Calu3 (cell line): ENCODE measurements at regions not wholly inside any gene's neighbourhood (a gene's known extent, or its start where the extent isn't known, plus 50 kb on each side); places are given as distances from the start of the nearest gene placed in this dataset.

Experiments used
- BruUV-seq: library from RNA; stranded (reverse); fragments of 400-500 nt; replicated peaks from 2 replicates; lab custom pipeline; 2021; lab: Mats Ljungman, UMichigan
- CTCF ChIA-PET: fragments of 300-600 bp; sonication (Branson Sonifier 250); formaldehyde crosslinking; loops from one replicate; lab custom pipeline; 2022; ENCODE audit warnings: antibody characterized with exemption; lab: Charles Lee
- DNase-seq: peaks from one replicate; pipeline ENCODE4 v3.0.0; 2022
- H3K27ac Mint-ChIP-seq: one replicate; pipeline ENCODE4 v1.8.0; 2022; ENCODE audit warnings: mixed read lengths; ENCODE audit not compliant: unreplicated experiment
- H3K27me3 Mint-ChIP-seq: one replicate; pipeline ENCODE4 v1.8.0; 2022; ENCODE audit warnings: mixed read lengths; ENCODE audit not compliant: unreplicated experiment
- H3K36me3 Mint-ChIP-seq: one replicate; pipeline ENCODE4 v1.8.0; 2022; ENCODE audit warnings: mild to moderate bottlenecking, moderate library complexity, mixed read lengths; ENCODE audit not compliant: insufficient read depth, unreplicated experiment
- H3K4me1 Mint-ChIP-seq: one replicate; pipeline ENCODE4 v1.8.0; 2022; ENCODE audit warnings: mild to moderate bottlenecking, low read depth, mixed read lengths; ENCODE audit not compliant: unreplicated experiment
- H3K4me3 Mint-ChIP-seq: one replicate; pipeline ENCODE4 v1.8.0; 2022; ENCODE audit warnings: mild to moderate bottlenecking, low read depth, moderate library complexity, mixed read lengths; ENCODE audit not compliant: unreplicated experiment
- H3K9me3 Mint-ChIP-seq: one replicate; pipeline ENCODE4 v1.8.0; 2022; ENCODE audit warnings: low read depth, mixed read lengths; ENCODE audit not compliant: unreplicated experiment
- intact Hi-C: fragments of 100-400 bp; cut with micrococcal nuclease; formaldehyde crosslinking; loops from one replicate; pipeline ENCODE4 v1.10.0; 2022; ENCODE audit not compliant: unreplicated experiment
- TF ChIP-seq, protein P1 (sequence below): fragments of 200-600 bp; IDR thresholded peaks from one replicate; pipeline ENCODE4 v1.8.0; 2022; ENCODE audit warnings: antibody characterized with exemption; ENCODE audit not compliant: unreplicated experiment

- Mint-ChIP-seq H3K36me3 (no peaks in the 10 kb centered on the region), H3K27ac (no peak overlapping the region), H3K4me3 (no peak overlapping the region), H3K4me1 (no peaks in the 10 kb centered on the region), H3K27me3 (no peaks in the 10 kb centered on the region), H3K9me3 (peaks cover 3% of the 10 kb centered on the region)
- CTCF ChIA-PET = no interaction called here
- DNase-seq = no peak
- no TSS peak for BruUV-seq
- TF ChIP-seq, protein P1, sequence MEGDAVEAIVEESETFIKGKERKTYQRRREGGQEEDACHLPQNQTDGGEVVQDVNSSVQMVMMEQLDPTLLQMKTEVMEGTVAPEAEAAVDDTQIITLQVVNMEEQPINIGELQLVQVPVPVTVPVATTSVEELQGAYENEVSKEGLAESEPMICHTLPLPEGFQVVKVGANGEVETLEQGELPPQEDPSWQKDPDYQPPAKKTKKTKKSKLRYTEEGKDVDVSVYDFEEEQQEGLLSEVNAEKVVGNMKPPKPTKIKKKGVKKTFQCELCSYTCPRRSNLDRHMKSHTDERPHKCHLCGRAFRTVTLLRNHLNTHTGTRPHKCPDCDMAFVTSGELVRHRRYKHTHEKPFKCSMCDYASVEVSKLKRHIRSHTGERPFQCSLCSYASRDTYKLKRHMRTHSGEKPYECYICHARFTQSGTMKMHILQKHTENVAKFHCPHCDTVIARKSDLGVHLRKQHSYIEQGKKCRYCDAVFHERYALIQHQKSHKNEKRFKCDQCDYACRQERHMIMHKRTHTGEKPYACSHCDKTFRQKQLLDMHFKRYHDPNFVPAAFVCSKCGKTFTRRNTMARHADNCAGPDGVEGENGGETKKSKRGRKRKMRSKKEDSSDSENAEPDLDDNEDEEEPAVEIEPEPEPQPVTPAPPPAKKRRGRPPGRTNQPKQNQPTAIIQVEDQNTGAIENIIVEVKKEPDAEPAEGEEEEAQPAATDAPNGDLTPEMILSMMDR = no peak
- intact Hi-C loops = no loop called here
These were observed 617.5 kb upstream of the SGCG start for GRCh38 chr13:22563272-22563671.

DNA sequence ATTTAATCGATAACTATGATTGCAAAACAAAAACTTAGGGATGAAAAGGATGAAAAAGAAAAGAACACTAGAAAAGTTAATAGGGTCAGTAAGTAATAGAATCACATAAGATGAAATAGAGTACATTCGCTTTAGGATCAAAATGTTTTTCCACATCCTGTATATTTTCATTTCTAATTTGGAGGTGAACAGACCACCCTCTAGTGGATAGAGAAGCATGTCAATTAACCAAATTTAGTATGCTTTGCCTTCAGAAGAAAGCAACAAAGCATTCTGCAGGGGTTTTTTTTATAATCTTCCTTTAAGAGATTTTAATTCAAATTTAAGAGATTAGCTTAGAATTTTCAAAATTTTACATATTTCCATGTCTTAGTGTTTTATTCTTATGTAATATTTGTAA is 611.0 kb upstream of the SGCG start:
- DNase-seq = no peak
- intact Hi-C loops = no loop called here
- H3K27ac Mint-ChIP-seq = no peak overlapping the region
- TF ChIP-seq, protein P1 = no peak
- no peaks in the 10 kb centered on the region for H3K27me3 Mint-ChIP-seq
- no peak overlapping the region for H3K4me3 Mint-ChIP-seq
- no TSS peak for BruUV-seq
- CTCF ChIA-PET = no interaction called here
- H3K4me1 Mint-ChIP-seq = no peaks in the 10 kb centered on the region
- H3K9me3 Mint-ChIP-seq = peaks cover 3% of the 10 kb centered on the region
- H3K36me3 Mint-ChIP-seq = no peaks in the 10 kb centered on the region

GRCh38 chr13:22589880-22590279 is 590.9 kb upstream of the SGCG start:
- Mint-ChIP-seq H3K36me3 (no peaks in the 10 kb centered on the region), H3K4me1 (no peaks in the 10 kb centered on the region), H3K9me3 (peaks cover 9% of the 10 kb centered on the region), H3K27me3 (no peaks in the 10 kb centered on the region), H3K27ac (no peak overlapping the region), H3K4me3 (no peak overlapping the region)
- CTCF ChIA-PET = no interaction called here
- BruUV-seq = no TSS peak
- TF ChIP-seq, protein P1 = no peak
- DNase-seq = no peak
- intact Hi-C loops = no loop called here

- Mint-ChIP-seq H3K4me3 (no peak overlapping the region), H3K9me3 (peaks cover 7% of the 10 kb centered on the region), H3K27me3 (no peaks in the 10 kb centered on the region), H3K4me1 (no peaks in the 10 kb centered on the region), H3K27ac (no peak overlapping the region), H3K36me3 (no peaks in the 10 kb centered on the region)
- intact Hi-C loops = no loop called here
- TF ChIP-seq, protein P1 = no peak
- DNase-seq = no peak
- CTCF ChIA-PET = no interaction called here
- no TSS peak for BruUV-seq
These were observed 588.3 kb upstream of the SGCG start for GRCh38 chr13:22592515-22592914.
